ENCODE measurements at regions not wholly inside any gene's neighbourhood (a gene's known extent, or its start where the extent isn't known, plus 50 kb on each side); places are given as distances from the start of the nearest gene placed in this dataset.

DNA sequence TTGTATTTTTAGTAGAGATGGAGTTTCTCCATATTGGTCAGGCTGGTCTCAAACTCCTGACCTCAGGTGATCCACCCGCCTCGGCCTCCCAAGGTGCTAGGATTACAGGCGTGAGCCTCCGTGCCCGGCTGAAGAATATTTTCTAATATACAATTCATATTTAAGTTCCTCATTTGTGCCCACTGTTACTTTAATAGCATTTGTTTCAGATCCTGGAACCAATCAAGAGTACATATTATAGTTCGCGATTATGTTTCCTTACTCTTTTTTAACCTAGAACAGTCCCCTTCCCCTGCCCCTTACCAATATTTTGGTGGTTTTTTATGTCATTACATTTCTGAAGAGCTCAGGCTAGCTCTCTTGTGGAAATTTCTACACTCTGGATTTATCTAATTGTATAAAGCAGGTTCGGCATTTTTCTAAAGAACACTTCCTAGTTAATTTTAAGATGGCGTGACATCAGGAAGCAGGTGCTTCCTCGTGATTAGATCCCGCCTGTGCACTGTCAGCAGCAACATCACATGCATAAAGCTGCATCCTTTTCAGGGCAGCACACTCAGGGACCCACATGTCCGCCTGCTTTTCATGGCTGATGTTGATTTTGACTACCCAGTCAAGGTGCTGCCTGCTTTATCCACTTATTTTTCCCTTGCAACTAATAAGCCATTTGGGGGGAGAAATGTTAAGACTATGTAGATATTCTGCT, 88.7 kb upstream of the EPHB3 start:
- DNase-seq (ENCODE audit: low spot score) (no peak), ATAC-seq (peak; percentile 88)
- intact Hi-C loops (cut with DNase I): no loop called here

GRCh38 chr3:184474897-184475296, 86.7 kb upstream of the EPHB3 start:
- intact Hi-C loops (cut with DNase I): no loop called here
- DNase-seq (ENCODE audit: low spot score): no peak
- ATAC-seq: no peak

DNA sequence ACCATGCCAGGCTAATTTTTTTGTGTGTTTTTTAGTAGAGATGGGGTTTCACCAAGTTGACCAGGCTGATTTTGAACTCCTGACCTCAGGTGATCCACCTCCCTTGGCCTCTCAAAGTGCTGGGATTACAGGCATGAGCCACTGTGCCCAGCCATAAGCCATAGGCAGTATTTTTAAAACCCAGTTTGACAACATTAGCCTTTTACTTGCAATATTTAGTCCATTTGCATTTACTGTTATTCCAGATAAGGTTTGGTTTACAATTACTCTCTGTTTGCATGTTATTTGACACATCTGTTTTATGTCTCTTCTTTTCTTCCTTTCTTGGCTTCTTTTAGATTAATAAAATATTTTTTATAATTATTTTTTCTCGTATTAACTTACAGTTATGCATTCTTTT, 83.6 kb upstream of the EPHB3 start:
- intact Hi-C loops (cut with DNase I): no loop called here

DNA sequence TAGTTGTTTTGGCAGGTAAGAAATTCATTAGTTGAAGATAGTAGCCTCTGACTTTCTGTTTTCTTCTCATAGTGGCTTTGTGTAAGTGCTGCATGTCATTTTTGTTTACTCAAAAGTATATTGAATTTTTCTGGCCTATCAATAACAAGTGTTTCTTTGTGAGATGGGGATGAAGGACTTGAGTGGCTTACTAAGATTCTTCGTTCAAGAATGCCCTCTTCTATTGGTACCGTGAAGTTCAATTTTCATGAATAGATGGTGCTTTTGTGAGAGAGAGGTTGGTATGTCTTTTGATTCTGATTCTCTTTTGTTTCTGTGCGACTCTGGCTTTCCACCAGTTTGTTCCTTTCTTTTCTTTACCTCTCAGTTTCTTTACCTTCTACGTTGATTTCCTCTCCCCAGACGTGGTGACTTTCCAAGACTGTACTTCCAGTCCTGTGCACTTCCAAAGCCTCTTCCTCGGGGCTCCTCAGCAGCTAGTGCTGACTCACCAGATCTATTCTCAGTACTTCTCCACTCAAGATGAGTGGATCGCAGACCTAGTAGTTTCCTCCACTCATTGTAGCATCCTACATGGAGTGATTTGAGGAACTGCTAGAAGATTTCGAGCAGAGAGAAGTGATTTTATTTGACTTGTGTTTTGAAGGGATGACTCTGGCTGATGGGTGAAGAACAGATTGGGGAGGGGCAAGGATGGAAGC, 82.0 kb upstream of the EPHB3 start:
- intact Hi-C loops (cut with DNase I): no loop called here
- DNase-seq (ENCODE audit: low spot score) (no peak), ATAC-seq (peak; percentile 76)

More for the DNA sequence above, 83.6 kb upstream of the EPHB3 start:
- ATAC-seq (no peak), DNase-seq (ENCODE audit: low spot score) (no peak)

DNA sequence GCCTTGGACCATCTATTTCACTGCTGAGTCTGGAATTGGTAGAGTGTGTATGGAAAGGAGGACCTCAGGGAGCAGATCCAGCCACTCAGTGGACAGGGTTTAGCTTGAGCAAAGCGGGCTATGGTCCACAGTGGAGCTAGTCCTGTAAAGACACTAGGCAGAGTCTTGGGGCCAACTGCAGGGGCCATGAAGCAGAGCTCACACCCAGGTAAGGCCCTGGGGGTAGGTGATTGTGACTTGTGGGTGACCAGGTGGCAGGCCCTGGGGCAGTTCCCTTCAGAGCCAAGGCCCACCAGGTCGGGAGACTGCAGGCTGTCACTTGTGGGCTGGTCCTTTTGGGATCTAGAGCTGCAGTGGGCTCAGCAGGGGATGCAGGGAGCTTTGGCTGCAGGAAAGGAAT, 80.8 kb upstream of the EPHB3 start:
- ATAC-seq (no peak), DNase-seq (ENCODE audit: low spot score) (no peak)
- intact Hi-C loops (cut with DNase I): no loop called here

DNA sequence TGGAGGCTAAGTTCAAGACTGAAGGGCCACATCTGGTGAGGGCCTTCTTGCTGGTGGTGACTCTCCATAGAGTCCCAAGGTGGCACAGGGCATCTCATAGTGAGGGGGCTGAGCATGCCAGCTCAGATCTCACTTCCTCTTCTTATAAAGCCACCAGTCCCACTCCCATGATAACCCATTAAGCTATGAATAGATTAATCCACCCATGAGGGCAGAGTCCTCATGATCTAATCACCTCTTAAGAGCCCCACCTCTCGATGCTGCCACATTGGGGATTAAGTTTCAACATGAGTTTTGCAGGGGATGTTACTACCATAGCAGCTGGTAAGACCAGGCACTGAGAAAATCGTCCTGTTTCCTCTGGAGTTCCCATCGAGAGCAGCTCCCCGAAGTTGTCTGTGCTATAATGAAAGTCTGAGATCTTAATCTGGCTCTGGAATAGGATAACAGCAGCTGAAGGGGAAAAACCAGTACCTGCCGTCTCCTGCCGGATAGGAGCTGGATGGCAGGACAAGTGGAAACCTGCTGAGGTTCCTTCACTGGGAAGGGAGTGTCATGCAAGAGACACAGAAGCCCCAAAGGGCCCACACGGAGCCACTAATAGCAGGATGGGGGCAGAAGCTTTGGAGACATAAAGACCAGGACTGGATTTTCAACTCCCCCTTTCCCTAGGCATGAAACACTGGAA, 79.5 kb upstream of the EPHB3 start:
- no peak for ATAC-seq
- intact Hi-C loops (cut with DNase I): no loop called here
- no peak for DNase-seq (ENCODE audit: low spot score)

DNA sequence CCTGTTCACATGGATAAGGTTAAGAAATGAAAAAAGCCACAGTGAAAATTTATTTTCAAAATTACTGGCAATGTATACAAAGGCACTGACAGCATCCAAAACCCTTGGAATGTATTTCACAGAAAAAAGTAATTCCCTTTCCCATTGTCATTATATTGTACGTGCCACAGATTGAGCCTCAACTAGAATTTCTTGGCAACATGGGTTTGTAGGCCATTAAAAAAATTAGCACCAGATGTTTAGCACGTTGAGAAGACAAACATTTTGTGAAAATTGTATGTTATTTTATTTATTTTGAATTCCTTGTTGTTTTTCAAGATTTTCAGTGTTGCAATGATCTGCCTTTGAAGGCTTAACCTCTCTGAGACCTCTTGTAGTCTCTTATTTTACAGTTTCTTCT, 76.3 kb upstream of the EPHB3 start:
- DNase-seq (ENCODE audit: low spot score) (no peak), ATAC-seq (no peak)
- intact Hi-C loops (cut with DNase I): no loop called here

GRCh38 chr3:184485906-184486305, 75.7 kb upstream of the EPHB3 start:
- DNase-seq (ENCODE audit: low spot score) (no peak), ATAC-seq (no peak)
- intact Hi-C loops (cut with DNase I): no loop called here

DNA sequence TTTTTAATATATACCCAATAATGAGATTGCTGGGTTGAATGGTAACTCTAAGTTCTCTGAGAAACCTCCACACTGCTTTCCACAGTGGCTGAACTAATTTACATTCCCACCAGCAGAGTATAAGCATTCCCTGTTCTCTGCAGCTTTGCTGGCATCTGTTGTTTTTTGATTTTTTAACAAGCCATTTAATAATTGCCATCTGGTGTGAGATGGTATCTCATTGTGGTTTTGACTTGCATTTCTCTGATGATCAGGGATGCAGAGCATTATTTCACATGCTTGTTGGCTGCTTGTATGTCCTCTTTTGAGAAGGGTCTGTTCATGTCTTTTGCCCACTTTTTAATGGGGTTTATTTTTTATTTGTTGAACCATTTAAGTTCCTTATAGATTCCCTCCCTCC, 75.0 kb upstream of the EPHB3 start:
- ATAC-seq (no peak), DNase-seq (ENCODE audit: low spot score) (no peak)
- intact Hi-C loops (cut with DNase I): no loop called here

DNA sequence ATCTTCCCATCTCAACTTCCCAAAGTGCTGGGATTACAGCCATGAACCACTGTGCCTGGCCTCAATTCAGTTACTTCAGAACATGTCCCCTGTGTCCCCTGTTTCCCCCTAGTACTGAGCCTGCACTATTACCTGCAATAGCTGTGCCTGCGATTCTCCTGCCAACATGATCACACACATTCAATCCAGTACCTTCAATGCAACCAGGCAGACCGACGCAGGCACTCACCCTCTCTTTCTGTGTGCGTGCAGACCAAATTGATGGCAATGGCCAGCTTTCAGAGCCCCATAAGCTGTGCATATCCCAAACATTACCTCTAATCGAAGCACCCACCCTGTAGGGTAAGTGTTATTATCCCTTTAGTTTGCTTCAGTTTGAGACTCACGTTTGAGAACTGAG, 73.0 kb upstream of the EPHB3 start:
- no peak for DNase-seq (ENCODE audit: low spot score)

GRCh38 chr3:184489268-184489841, 72.2 kb upstream of the EPHB3 start:
- DNase-seq (ENCODE audit: low spot score): no peak

More for the DNA sequence above, 73.0 kb upstream of the EPHB3 start:
- intact Hi-C loops (cut with DNase I): no loop called here
- ATAC-seq: no peak

DNA sequence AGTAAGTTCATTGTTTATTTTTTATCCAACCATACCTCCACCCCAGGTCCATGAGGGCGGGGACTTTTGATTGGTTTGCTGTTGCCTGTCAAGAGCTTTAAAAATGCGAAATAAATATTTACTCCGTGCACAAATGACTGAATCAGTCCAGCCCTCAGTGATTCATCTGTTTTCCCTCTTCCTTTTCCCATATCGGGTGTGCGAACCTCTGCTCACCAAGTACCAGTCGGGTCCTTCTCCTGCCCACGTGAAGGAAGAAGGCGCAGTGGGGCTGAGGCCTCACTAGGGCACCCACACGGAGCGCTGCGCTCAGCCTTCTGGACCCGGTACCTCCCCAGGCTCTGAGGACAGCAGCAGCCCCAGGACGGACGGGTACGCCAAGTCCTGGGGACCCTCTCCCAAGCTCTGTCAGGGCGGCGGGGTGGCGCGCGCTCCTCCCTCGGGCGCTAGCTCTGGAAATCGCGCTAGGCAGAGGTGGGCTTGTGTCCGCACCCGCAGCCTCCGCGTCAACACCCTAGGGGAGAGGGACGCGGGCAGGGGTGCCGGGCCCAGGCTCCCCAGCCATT, 70.5 kb upstream of the EPHB3 start:
- intact Hi-C loops (cut with DNase I): no loop called here
- ATAC-seq (peak; percentile 36), DNase-seq (ENCODE audit: low spot score) (no peak)

More at GRCh38 chr3:184489268-184489841, 72.2 kb upstream of the EPHB3 start:
- intact Hi-C loops (cut with DNase I): no loop called here
- no peak for ATAC-seq

DNA sequence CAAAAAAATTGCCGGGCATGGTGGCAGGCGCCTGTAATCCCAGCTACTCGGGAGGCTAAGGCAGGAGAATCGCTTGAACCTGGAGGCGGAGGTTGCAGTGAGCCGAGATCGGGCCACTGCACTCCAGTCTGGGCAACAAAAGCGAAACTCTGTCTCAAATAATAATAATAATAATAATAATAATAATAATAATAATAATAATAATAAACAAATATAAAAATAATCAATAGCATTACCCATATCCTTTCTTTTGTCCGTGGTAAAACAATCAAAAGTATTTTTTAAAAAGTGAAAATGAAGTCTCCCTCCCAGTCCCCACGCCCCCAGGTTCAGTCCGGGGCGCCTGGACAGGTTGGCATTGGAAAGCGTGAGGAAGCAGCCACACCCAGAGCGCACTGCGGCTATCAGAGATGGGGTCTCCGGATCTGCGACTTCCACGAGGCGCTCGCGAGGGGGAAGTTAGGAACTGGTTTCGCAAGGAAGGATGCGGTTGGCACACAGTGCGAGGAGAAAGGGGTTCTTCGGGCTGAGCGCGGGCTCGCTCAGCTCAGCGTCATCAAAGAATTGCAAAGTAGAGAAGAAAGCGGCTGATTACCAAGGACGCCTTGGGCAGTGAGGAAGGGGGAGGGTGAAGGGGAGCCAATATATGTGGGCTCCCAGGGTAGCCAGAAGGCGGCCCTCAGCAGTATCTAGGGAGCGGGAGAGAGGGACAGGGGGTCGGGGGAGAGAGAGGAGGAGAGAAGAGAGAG, 69.5 kb upstream of the EPHB3 start:
- intact Hi-C loops (cut with DNase I): no loop called here
- ATAC-seq: peak; percentile 76
- DNase-seq (ENCODE audit: low spot score): peak; percentile 68

- ATAC-seq (no peak), DNase-seq (ENCODE audit: low spot score) (no peak)
- intact Hi-C loops (cut with DNase I): loop anchor here (1.0 kb wide), 1 partner anchor 22 kb away; no protein-coding TSS in a partner anchor
These were observed 64.7 kb upstream of the EPHB3 start for GRCh38 chr3:184496933-184497332.

DNA sequence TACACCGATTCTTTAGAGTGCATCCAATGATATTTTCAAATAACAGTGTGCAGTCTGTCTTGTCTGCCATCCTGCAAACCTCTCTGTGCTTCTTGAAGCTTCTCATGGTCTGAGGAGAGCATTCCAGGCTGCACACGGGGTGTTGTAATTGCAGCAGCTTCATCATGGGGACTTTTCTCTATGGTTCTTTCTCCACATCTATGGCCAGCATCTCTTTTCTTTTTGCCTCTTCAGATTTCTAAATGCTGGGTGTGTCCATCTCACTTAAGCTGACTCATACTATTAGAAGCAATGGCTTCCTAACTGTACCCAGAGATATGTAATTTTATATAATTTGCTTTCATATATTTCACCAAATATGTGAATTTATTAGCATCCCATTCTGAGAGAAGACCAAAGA, 63.8 kb upstream of the EPHB3 start:
- ATAC-seq (no peak), DNase-seq (ENCODE audit: low spot score) (no peak)
- intact Hi-C loops (cut with DNase I): no loop called here

GRCh38 chr3:184498986-184499606, 62.5 kb upstream of the EPHB3 start:
- DNase-seq (ENCODE audit: low spot score): no peak
- no peak for ATAC-seq
- intact Hi-C loops (cut with DNase I): no loop called here

GRCh38 chr3:184500344-184500923, 61.2 kb upstream of the EPHB3 start:
- ATAC-seq (no peak), DNase-seq (ENCODE audit: low spot score) (no peak)
- intact Hi-C loops (cut with DNase I): no loop called here

- DNase-seq (ENCODE audit: low spot score): no peak
- intact Hi-C loops (cut with DNase I): no loop called here
- no peak for ATAC-seq
These were observed 59.4 kb upstream of the EPHB3 start for GRCh38 chr3:184502123-184502667.

All from sciatic nerve (tissue), 2 donors.